ENCODE measurements at regions not wholly inside any gene's neighbourhood (a gene's known extent, or its start where the extent isn't known, plus 50 kb on each side); places are given as distances from the start of the nearest gene placed in this dataset.

DNA sequence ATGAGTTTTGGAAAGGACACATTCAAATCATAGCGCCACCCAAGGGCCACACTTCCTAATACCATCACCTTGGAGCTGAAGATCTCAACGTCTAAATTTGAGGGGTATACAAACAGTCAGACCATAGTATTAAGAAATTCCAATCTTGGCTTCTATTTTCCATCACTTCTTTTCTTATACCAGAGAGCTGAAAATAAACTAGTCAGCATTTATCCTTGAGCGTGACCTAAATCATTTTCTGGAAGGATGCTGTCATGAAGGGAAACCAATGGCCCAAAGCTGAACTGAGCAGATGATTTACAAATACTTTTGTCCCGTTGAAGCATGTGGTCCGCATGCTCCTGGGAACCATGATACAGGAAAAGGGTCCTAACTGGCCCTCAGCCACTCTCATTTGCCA is 921.9 kb downstream of the CCSER2 start:
- no peaks in the 10 kb centered on the region for H3K4me1 ChIP-seq (ENCODE audit: control insufficient read depth, insufficient read depth, low read length)
- H3K36me3 ChIP-seq (ENCODE audit: control insufficient read depth, insufficient read depth, low read length) = no peaks in the 10 kb centered on the region
- H3K4me3 ChIP-seq (ENCODE audit: low read depth, low read length) = no peak overlapping the region
- no peak overlapping the region for H3K27ac ChIP-seq (ENCODE audit: low read depth, low read length)
- H3K9ac ChIP-seq (ENCODE audit: low read length) = no peak overlapping the region
- H3K9me3 ChIP-seq (ENCODE audit: control insufficient read depth, insufficient read depth, low read depth, low read length) = no peaks in the 10 kb centered on the region
- no peaks in the 10 kb centered on the region for H3K27me3 ChIP-seq (ENCODE audit: control insufficient read depth, insufficient read depth, low read length)

DNA sequence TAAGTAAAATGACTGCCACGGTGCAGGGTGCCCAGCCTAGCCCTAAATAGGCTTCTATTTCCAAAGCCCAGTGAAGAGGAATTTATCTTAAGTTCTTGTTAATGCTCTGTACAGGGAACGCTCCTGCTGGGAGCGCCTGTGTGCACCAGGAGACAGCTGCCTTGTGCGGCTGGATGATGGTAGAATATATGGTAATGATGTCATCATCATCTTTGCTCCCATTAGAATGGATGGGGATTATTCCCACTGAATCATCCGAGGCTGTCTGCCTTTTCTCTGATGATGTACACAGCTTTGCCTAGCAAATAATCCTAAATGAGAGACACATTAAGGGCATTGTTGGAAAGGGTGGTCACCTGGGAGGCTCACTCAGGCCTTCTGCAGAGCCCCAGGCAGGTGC is 928.1 kb downstream of the CCSER2 start:
- Histone ChIP-seq H3K9ac (ENCODE audit: low read length) (no peak overlapping the region), H3K4me1 (ENCODE audit: control insufficient read depth, insufficient read depth, low read length) (no peaks in the 10 kb centered on the region), H3K36me3 (ENCODE audit: control insufficient read depth, insufficient read depth, low read length) (no peaks in the 10 kb centered on the region), H3K4me3 (ENCODE audit: low read depth, low read length) (no peak overlapping the region), H3K9me3 (ENCODE audit: control insufficient read depth, insufficient read depth, low read depth, low read length) (no peaks in the 10 kb centered on the region), H3K27me3 (ENCODE audit: control insufficient read depth, insufficient read depth, low read length) (no peaks in the 10 kb centered on the region), H3K27ac (ENCODE audit: low read depth, low read length) (no peak overlapping the region)

DNA sequence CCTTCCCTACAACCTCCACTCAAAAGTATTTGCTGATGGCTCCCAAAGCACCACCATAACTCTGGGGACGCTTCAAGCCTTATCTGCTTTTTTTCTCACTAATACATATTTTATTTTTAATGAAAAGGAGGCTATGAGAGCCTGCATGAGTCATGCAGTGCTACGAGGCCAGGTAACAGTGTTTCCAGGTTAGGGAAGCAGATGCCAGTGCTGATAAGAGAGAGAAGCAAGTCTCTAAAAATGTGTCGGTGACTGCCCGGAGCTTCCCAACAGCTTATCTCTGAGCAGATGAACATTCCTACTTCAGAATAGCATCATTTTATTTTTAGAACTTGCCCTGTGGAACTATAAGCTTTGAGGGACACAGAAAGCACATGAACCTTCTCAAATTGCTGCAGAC is 931.5 kb downstream of the CCSER2 start:
- H3K9me3 ChIP-seq (ENCODE audit: control insufficient read depth, insufficient read depth, low read depth, low read length) = no peaks in the 10 kb centered on the region
- H3K9ac ChIP-seq (ENCODE audit: low read length) = no peak overlapping the region
- H3K36me3 ChIP-seq (ENCODE audit: control insufficient read depth, insufficient read depth, low read length) = no peaks in the 10 kb centered on the region
- no peak overlapping the region for H3K4me3 ChIP-seq (ENCODE audit: low read depth, low read length)
- no peaks in the 10 kb centered on the region for H3K4me1 ChIP-seq (ENCODE audit: control insufficient read depth, insufficient read depth, low read length)
- H3K27ac ChIP-seq (ENCODE audit: low read depth, low read length) = no peak overlapping the region
- no peaks in the 10 kb centered on the region for H3K27me3 ChIP-seq (ENCODE audit: control insufficient read depth, insufficient read depth, low read length)

DNA sequence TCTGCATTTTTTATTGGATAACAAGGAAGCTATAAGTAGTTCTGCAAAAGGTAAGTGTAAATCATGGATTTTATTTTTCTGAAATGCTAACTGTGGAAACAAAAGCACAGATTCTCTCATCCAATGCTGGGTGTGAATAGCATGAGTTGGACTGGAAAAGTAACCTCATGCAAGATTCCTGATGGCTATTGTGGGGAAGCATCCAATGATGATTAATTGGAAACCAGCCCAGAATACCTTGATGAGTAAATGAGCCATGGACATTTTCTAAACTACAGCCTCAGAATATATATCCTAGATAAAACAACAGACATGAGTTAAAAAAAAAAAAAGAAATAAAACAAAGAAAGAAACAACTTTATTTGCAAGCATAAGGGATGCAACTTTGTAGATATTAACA is 934.6 kb downstream of the CCSER2 start:
- H3K4me3 ChIP-seq (ENCODE audit: low read depth, low read length) = no peak overlapping the region
- no peaks in the 10 kb centered on the region for H3K4me1 ChIP-seq (ENCODE audit: control insufficient read depth, insufficient read depth, low read length)
- no peaks in the 10 kb centered on the region for H3K36me3 ChIP-seq (ENCODE audit: control insufficient read depth, insufficient read depth, low read length)
- H3K9ac ChIP-seq (ENCODE audit: low read length) = no peak overlapping the region
- no peaks in the 10 kb centered on the region for H3K27me3 ChIP-seq (ENCODE audit: control insufficient read depth, insufficient read depth, low read length)
- no peaks in the 10 kb centered on the region for H3K9me3 ChIP-seq (ENCODE audit: control insufficient read depth, insufficient read depth, low read depth, low read length)
- no peak overlapping the region for H3K27ac ChIP-seq (ENCODE audit: low read depth, low read length)

DNA sequence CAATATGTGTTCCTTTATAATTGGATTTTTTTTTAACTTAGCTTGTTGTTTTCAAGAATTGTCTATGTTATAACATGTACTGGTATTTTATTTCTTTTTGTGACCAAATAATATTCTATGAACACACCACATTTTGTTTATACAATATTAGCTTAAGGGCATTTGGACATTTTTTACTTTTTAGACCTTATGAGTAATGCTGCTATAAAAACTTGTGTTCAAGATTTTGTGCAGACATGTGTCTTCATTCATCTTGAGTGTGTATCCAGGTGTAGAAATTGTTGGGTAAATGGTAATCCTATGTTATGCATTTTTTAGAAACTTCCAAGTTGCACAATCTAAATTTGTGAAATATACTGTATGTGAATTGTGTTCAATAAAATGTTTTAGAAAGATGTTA is 936.7 kb downstream of the CCSER2 start:
- H3K27ac ChIP-seq (ENCODE audit: low read depth, low read length) = no peak overlapping the region
- no peaks in the 10 kb centered on the region for H3K27me3 ChIP-seq (ENCODE audit: control insufficient read depth, insufficient read depth, low read length)
- no peaks in the 10 kb centered on the region for H3K9me3 ChIP-seq (ENCODE audit: control insufficient read depth, insufficient read depth, low read depth, low read length)
- no peak overlapping the region for H3K4me3 ChIP-seq (ENCODE audit: low read depth, low read length)
- no peak overlapping the region for H3K9ac ChIP-seq (ENCODE audit: low read length)
- H3K36me3 ChIP-seq (ENCODE audit: control insufficient read depth, insufficient read depth, low read length) = no peaks in the 10 kb centered on the region
- no peaks in the 10 kb centered on the region for H3K4me1 ChIP-seq (ENCODE audit: control insufficient read depth, insufficient read depth, low read length)

DNA sequence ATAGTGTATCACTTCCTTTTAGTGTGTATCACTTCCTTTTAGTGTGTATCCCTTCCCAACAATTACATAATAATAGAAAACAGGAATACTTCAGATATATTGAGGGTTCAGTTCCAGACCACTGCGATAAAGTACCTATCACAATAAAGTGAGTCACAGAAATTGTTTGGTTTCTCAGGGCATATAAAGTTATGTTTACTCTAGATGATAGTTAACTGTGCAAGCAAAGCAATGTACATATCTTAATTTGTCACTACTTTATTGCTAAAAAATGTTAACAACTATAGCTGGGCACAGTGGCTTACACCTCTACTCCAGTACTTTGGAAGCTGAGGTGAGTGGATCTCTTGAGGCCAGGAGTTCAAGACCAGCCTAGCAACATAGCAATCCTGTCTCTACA is 938.4 kb downstream of the CCSER2 start:
- no peak overlapping the region for H3K4me3 ChIP-seq (ENCODE audit: low read depth, low read length)
- no peak overlapping the region for H3K27ac ChIP-seq (ENCODE audit: low read depth, low read length)
- peaks cover 4% of the 10 kb centered on the region; the same call in 1 of the 2 replicates for H3K9me3 ChIP-seq (ENCODE audit: control insufficient read depth, insufficient read depth, low read depth, low read length)
- H3K36me3 ChIP-seq (ENCODE audit: control insufficient read depth, insufficient read depth, low read length) = no peaks in the 10 kb centered on the region
- no peak overlapping the region for H3K9ac ChIP-seq (ENCODE audit: low read length)
- H3K27me3 ChIP-seq (ENCODE audit: control insufficient read depth, insufficient read depth, low read length) = no peaks in the 10 kb centered on the region
- H3K4me1 ChIP-seq (ENCODE audit: control insufficient read depth, insufficient read depth, low read length) = no peaks in the 10 kb centered on the region

DNA sequence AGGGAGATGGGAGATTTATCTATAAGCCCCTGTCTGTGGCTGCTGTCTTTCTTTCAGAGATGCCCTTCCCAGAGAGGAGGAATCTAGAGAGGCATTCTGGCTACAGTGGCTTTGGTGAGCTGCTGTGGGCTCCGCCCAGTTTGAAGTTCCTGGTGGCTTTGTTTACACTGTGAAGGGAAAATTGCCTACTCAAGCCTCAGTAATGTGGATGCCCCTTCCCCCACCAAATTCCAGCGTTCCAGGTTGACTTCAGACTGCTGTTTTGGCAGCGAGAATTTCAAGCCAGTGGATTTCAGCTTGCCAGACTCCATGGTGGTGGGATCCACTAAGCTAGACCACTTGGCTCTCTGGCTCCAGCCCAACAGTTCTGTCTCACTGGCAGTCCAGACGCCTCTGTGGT is 951.6 kb downstream of the CCSER2 start:
- Histone ChIP-seq H3K36me3 (ENCODE audit: control insufficient read depth, insufficient read depth, low read length) (no peaks in the 10 kb centered on the region), H3K9ac (ENCODE audit: low read length) (no peak overlapping the region), H3K27ac (ENCODE audit: low read depth, low read length) (no peak overlapping the region), H3K4me3 (ENCODE audit: low read depth, low read length) (no peak overlapping the region), H3K27me3 (ENCODE audit: control insufficient read depth, insufficient read depth, low read length) (no peaks in the 10 kb centered on the region), H3K9me3 (ENCODE audit: control insufficient read depth, insufficient read depth, low read depth, low read length) (no peaks in the 10 kb centered on the region), H3K4me1 (ENCODE audit: control insufficient read depth, insufficient read depth, low read length) (peaks cover 11% of the 10 kb centered on the region)

DNA sequence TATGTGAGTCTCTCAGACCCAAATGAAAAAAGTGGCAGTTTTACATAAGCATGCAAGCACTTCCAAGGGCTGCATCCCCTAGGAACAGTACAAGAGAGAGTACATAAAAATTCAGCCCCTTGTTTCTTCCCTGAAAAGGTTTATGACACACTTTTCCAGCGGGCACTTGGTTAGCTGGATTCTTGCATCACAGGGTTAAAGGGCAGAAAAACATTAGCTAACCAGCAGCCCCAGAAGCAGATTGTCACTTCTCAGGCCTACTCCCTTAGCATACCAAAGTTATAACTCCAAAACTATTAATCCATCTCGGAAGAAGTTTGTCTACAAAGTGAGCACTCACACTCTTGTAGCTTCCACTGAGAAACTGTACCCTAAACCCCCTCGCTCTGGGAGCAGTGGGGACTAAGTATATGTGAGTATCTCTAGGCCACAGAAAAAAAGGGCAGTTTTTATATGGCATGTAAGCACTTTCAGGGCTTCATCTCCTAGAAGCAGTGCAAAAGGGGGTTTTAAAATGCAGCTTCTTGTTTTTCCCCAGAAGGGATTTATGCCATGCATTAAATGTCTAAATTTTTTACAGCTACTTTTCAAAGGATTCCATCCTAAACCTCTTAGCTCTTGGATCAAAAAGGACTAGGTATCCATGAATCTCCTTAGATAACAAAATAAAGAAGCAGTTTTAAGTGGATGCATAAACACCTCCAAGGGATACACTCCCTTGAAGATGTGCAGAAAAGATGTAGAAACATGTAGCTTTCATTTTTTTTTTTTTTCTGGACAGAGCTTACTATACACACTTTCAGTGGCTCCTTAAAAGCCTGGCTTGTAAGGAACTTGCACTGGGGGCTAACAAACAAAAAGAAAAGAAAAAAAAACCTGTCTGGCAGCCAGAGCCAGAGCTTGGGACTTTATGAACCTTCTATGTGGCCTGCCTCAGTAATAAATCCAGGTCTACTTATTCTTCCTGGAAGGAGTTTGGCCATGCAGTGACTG is 956.7 kb downstream of the CCSER2 start:
- no peaks in the 10 kb centered on the region for H3K9me3 ChIP-seq (ENCODE audit: control insufficient read depth, insufficient read depth, low read depth, low read length)
- H3K36me3 ChIP-seq (ENCODE audit: control insufficient read depth, insufficient read depth, low read length) = no peaks in the 10 kb centered on the region
- no peak overlapping the region for H3K27ac ChIP-seq (ENCODE audit: low read depth, low read length)
- no peaks in the 10 kb centered on the region for H3K27me3 ChIP-seq (ENCODE audit: control insufficient read depth, insufficient read depth, low read length)
- no peak overlapping the region for H3K4me3 ChIP-seq (ENCODE audit: low read depth, low read length)
- no peak overlapping the region for H3K9ac ChIP-seq (ENCODE audit: low read length)
- peaks cover 5% of the 10 kb centered on the region; the same call in 1 of the 2 replicates for H3K4me1 ChIP-seq (ENCODE audit: control insufficient read depth, insufficient read depth, low read length)

DNA sequence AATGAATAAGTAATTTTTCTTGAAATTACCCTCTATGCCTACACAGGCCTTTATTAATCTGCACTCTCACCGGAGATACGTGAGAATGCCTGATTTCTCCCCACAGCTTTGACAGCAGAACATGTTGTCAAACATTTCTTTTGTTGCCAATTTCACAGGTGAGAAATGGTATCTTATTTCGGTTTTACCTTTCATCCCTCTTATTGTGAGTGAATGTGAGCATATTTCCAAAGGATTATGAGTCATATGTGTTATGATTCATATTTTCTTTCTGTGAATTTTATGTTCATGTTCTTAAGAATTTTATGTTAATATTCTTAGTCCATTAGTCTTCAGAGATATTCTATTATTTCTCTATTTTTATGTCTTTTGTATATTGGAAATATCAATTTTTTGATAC is 965.1 kb downstream of the CCSER2 start:
- H3K27me3 ChIP-seq (ENCODE audit: control insufficient read depth, insufficient read depth, low read length) = no peaks in the 10 kb centered on the region
- peaks cover 4% of the 10 kb centered on the region; the same call in 1 of the 2 replicates for H3K9me3 ChIP-seq (ENCODE audit: control insufficient read depth, insufficient read depth, low read depth, low read length)
- no peaks in the 10 kb centered on the region for H3K4me1 ChIP-seq (ENCODE audit: control insufficient read depth, insufficient read depth, low read length)
- H3K9ac ChIP-seq (ENCODE audit: low read length) = no peak overlapping the region
- no peak overlapping the region for H3K4me3 ChIP-seq (ENCODE audit: low read depth, low read length)
- H3K27ac ChIP-seq (ENCODE audit: low read depth, low read length) = no peak overlapping the region
- no peaks in the 10 kb centered on the region for H3K36me3 ChIP-seq (ENCODE audit: control insufficient read depth, insufficient read depth, low read length)

DNA sequence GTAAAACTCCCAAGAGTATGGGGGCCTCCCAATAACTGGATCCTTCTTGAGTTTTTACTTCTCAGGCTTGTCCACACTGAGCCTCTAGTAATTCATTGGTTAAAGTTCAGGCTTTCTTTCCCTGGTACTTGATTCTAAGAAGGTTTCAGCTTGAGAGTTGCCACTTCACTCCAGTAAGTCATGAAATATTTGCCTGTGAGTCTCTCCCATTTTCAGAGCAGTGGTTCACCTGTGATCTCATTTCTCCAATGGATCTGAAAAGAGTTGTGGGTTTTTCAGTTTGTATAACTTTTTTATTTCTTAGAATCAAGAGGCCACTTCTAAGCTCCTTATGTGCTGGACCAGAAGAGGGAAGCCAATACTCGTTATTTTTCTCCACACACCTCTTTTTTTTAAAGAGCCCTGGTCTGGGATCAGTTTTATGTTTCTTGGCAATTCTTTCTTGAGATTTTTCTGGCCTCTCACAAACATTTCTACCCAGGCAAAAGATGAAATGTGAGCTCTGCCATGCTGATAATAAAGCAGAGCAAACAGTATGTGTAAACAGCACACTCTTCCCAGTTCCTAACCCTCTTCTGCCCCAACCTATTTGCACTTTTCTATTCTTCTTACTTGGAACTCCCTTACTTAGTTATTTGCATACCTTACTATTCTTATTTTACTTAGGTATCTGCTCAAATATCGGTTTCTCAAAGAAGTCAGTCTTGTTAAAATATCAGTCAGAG is 983.4 kb downstream of the CCSER2 start:
- Histone ChIP-seq H3K4me1 (ENCODE audit: control insufficient read depth, insufficient read depth, low read length) (no peaks in the 10 kb centered on the region), H3K4me3 (ENCODE audit: low read depth, low read length) (no peak overlapping the region), H3K9me3 (ENCODE audit: control insufficient read depth, insufficient read depth, low read depth, low read length) (no peaks in the 10 kb centered on the region), H3K27me3 (ENCODE audit: control insufficient read depth, insufficient read depth, low read length) (no peaks in the 10 kb centered on the region), H3K9ac (ENCODE audit: low read length) (no peak overlapping the region), H3K27ac (ENCODE audit: low read depth, low read length) (no peak overlapping the region), H3K36me3 (ENCODE audit: control insufficient read depth, insufficient read depth, low read length) (no peaks in the 10 kb centered on the region)

DNA sequence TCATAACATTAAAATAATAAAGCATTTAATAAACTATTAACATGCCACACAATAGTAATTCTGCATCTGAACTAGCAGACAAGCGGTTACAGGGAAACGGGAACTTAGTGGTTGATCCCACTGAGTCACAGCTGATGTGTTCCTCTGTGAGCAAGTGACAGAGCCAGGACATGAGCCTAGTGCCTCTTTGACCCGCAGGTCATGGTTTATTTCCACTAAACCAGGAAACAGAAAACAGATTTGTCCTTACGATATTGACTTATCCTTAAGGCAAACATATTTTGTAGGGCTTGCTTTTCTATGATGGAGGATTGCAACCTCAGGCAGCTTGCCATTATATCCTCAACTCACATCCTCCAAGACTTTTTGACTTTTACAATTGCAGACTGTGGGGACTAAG is 987.3 kb downstream of the CCSER2 start:
- H3K9ac ChIP-seq (ENCODE audit: low read length) = no peak overlapping the region
- no peak overlapping the region for H3K27ac ChIP-seq (ENCODE audit: low read depth, low read length)
- no peaks in the 10 kb centered on the region for H3K27me3 ChIP-seq (ENCODE audit: control insufficient read depth, insufficient read depth, low read length)
- H3K9me3 ChIP-seq (ENCODE audit: control insufficient read depth, insufficient read depth, low read depth, low read length) = no peaks in the 10 kb centered on the region
- no peaks in the 10 kb centered on the region; the same call in 1 of the 2 replicates for H3K4me1 ChIP-seq (ENCODE audit: control insufficient read depth, insufficient read depth, low read length)
- H3K4me3 ChIP-seq (ENCODE audit: low read depth, low read length) = no peak overlapping the region
- H3K36me3 ChIP-seq (ENCODE audit: control insufficient read depth, insufficient read depth, low read length) = no peaks in the 10 kb centered on the region

Measured in HUES6 (cell line).